Body of pancreas (tissue), 4 donors: ENCODE measurements at regions not wholly inside any gene's neighbourhood (a gene's known extent, or its start where the extent isn't known, plus 50 kb on each side); places are given as distances from the start of the nearest gene placed in this dataset.

Experiments used
- CTCF ChIP-seq, 7 experiments: fragments of 450-650 bp in 4 of 7; fragments of 200-600 bp in 3 of 7; sonication (generic) in 3 of 7; IDR thresholded peaks; one replicate each; pipeline ENCODE4 v1.5.1; 2016 to 2019; ENCODE audit warnings: antibody characterized with exemption in 7 of 7
- POLR2A ChIP-seq, 3 donors: fragments of 450-650 bp; IDR thresholded peaks; one replicate each; pipeline ENCODE4 v1.6.1; 2016; ENCODE audit warnings: antibody characterized with exemption in 3 of 3, mild to moderate bottlenecking in 2 of 3

- no peak for TF ChIP-seq CTCF (IDR thresholded peaks at IDR 0.05)
- no peak for TF ChIP-seq POLR2A (IDR thresholded peaks at IDR 0.05)
Observed at GRCh38 chr9:102669220-102669619, 325.9 kb upstream of the CYLC2 start.
